Mesendoderm (in vitro differentiated cells): ENCODE measurements at regions not wholly inside any gene's neighbourhood (a gene's known extent, or its start where the extent isn't known, plus 50 kb on each side); places are given as distances from the start of the nearest gene placed in this dataset.

Experiments used
- DNase-seq: peaks from one replicate; pipeline ENCODE4 v3.0.0; 2013
- H2AK5ac ChIP-seq: 2 replicates; pipeline ENCODE4 v1.6.1; 2013; ENCODE audit warnings: low read length, inconsistent platforms
- H2BK120ac ChIP-seq: 2 replicates; pipeline ENCODE4 v1.6.1; 2013; ENCODE audit warnings: low read depth, mild to moderate bottlenecking, low read length, moderate library complexity, mixed read lengths
- H2BK15ac ChIP-seq: replicated peaks from 2 replicates; pipeline ENCODE4 v1.6.1; 2013; ENCODE audit warnings: low read depth, mild to moderate bottlenecking, moderate library complexity
- H2BK5ac ChIP-seq: 2 replicates; pipeline ENCODE4 v1.6.1; 2013; ENCODE audit warnings: low read length, inconsistent platforms
- H3K18ac ChIP-seq: 2 replicates; pipeline ENCODE4 v1.6.1; 2013; ENCODE audit warnings: mild to moderate bottlenecking, low read length, mixed read lengths
- H3K23ac ChIP-seq: one replicate; pipeline ENCODE4 v1.6.1; 2013; ENCODE audit warnings: low read length
- H3K27ac ChIP-seq: 2 replicates; pipeline ENCODE4 v1.5.1; 2013; ENCODE audit warnings: low read depth, mild to moderate bottlenecking, inconsistent platforms, low read length, moderate library complexity
- H3K27me3 ChIP-seq: 2 replicates; pipeline ENCODE4 v1.6.1; 2013; ENCODE audit warnings: low read length, control low read depth, mild to moderate bottlenecking, inconsistent platforms; ENCODE audit not compliant: insufficient read depth, poor library complexity
- H3K36me3 ChIP-seq: 2 replicates; pipeline ENCODE4 v1.6.1; 2013; ENCODE audit warnings: low read length, inconsistent platforms; ENCODE audit not compliant: control insufficient read depth, insufficient read depth
- H3K4ac ChIP-seq: one replicate; pipeline ENCODE4 v1.6.1; 2013; ENCODE audit warnings: low read depth, mild to moderate bottlenecking, low read length, moderate library complexity
- H3K4me1 ChIP-seq: 2 replicates; pipeline ENCODE4 v1.6.1; 2013; ENCODE audit warnings: low read depth, low read length, inconsistent platforms; ENCODE audit not compliant: control insufficient read depth
- H3K4me2 ChIP-seq: 2 replicates; pipeline ENCODE4 v1.6.1; 2013; ENCODE audit warnings: low read length
- H3K4me3 ChIP-seq: 2 replicates; pipeline ENCODE4 v1.5.1; 2013; ENCODE audit warnings: mild to moderate bottlenecking, low read length
- H3K56ac ChIP-seq: one replicate; pipeline ENCODE4 v1.6.1; 2013; ENCODE audit warnings: low read length
- H3K79me1 ChIP-seq: 2 replicates; pipeline ENCODE4 v1.6.1; 2013; ENCODE audit warnings: low read length, inconsistent platforms
- H3K79me2 ChIP-seq: 2 replicates; pipeline ENCODE4 v1.6.1; 2013; ENCODE audit warnings: mild to moderate bottlenecking, low read length; ENCODE audit not compliant: control insufficient read depth, insufficient read depth
- H3K9ac ChIP-seq: 2 replicates; pipeline ENCODE4 v1.6.1; 2013; ENCODE audit warnings: low read length, inconsistent platforms
- H4K5ac ChIP-seq: one replicate; pipeline ENCODE4 v1.6.1; 2013; ENCODE audit warnings: low read length
- H4K8ac ChIP-seq: one replicate; pipeline ENCODE4 v1.6.1; 2013; ENCODE audit warnings: low read depth, mild to moderate bottlenecking, control low read depth, low read length, moderate library complexity
- WGBS: extraction: QIAGEN DNeasy Blood & Tissue Kit; methylation state at CpG from one replicate; pipeline ENCODE4 v1.1.7; 2013; ENCODE audit warnings: low lambda C conversion rate, missing lambda C conversion rate; ENCODE audit not compliant: insufficient coverage; ENCODE audit errors: extremely low coverage; 5-methylcytosine and 5-hydroxymethylcytosine counted together

GRCh38 chr4:35189988-35190613 lies 1054.2 kb downstream of the ARAP2 start:
- no peak overlapping the region for H2BK5ac ChIP-seq
- DNase-seq: no peak
- H3K18ac ChIP-seq: no peak overlapping the region
- H3K27ac ChIP-seq: no peak overlapping the region
- no peak overlapping the region for H3K4ac ChIP-seq
- H2AK5ac ChIP-seq: no peak overlapping the region
- no peak overlapping the region for H3K23ac ChIP-seq
- no peaks in the 10 kb centered on the region for H3K27me3 ChIP-seq
- no peak overlapping the region for H3K4me3 ChIP-seq
- no CpG with 5 or more reads among the region's 3 CpGs for WGBS
- no peak overlapping the region for H2BK120ac ChIP-seq
- no peak overlapping the region for H4K8ac ChIP-seq
- H3K9ac ChIP-seq: no peak overlapping the region
- H3K79me1 ChIP-seq: no peaks in the 10 kb centered on the region
- no peak overlapping the region for H4K5ac ChIP-seq
- no peaks in the 10 kb centered on the region for H3K36me3 ChIP-seq
- H3K56ac ChIP-seq: no peak overlapping the region
- H3K79me2 ChIP-seq: no peaks in the 10 kb centered on the region
- no peak overlapping the region for H2BK15ac ChIP-seq
- H3K4me1 ChIP-seq: no peaks in the 10 kb centered on the region
- no peak overlapping the region for H3K4me2 ChIP-seq

- no peaks in the 10 kb centered on the region for H3K36me3 ChIP-seq
Observed at GRCh38 chr4:35201403-35201802, 1042.9 kb downstream of the ARAP2 start.

GRCh38 chr4:35216636-35217035 lies 1027.7 kb downstream of the ARAP2 start:
- Histone ChIP-seq H3K27ac (no peak overlapping the region), H2AK5ac (no peak overlapping the region), H3K79me1 (no peaks in the 10 kb centered on the region), H2BK15ac (no peak overlapping the region), H3K23ac (no peak overlapping the region), H3K18ac (no peak overlapping the region), H3K36me3 (no peaks in the 10 kb centered on the region), H3K4ac (no peak overlapping the region), H3K4me1 (no peaks in the 10 kb centered on the region), H4K5ac (no peak overlapping the region), H2BK5ac (no peak overlapping the region), H3K56ac (no peak overlapping the region), H3K9ac (no peak overlapping the region), H3K79me2 (no peaks in the 10 kb centered on the region), H2BK120ac (no peak overlapping the region), H3K4me3 (no peak overlapping the region), H3K4me2 (no peak overlapping the region), H4K8ac (no peak overlapping the region), H3K27me3 (no peaks in the 10 kb centered on the region)
- WGBS: no CpG with 5 or more reads among the region's 4 CpGs
- no peak for DNase-seq

More at GRCh38 chr4:35201403-35201802, 1042.9 kb downstream of the ARAP2 start:
- Histone ChIP-seq H3K4me1 (no peaks in the 10 kb centered on the region), H3K79me2 (no peaks in the 10 kb centered on the region), H2BK5ac (no peak overlapping the region), H3K4ac (no peak overlapping the region), H3K79me1 (no peaks in the 10 kb centered on the region), H3K27me3 (no peaks in the 10 kb centered on the region), H3K27ac (no peak overlapping the region), H3K18ac (no peak overlapping the region), H2BK15ac (no peak overlapping the region), H3K23ac (no peak overlapping the region), H3K4me3 (no peak overlapping the region), H3K4me2 (no peak overlapping the region), H3K56ac (no peak overlapping the region), H4K5ac (no peak overlapping the region), H3K9ac (no peak overlapping the region), H2BK120ac (no peak overlapping the region), H4K8ac (no peak overlapping the region), H2AK5ac (no peak overlapping the region)
- WGBS: no CpG with 5 or more reads among the region's 2 CpGs
- DNase-seq: no peak

- Histone ChIP-seq H2BK5ac (no peak overlapping the region), H3K18ac (no peak overlapping the region), H3K27ac (no peak overlapping the region), H4K5ac (no peak overlapping the region), H3K27me3 (no peaks in the 10 kb centered on the region), H2BK120ac (no peak overlapping the region), H3K23ac (no peak overlapping the region), H2BK15ac (no peak overlapping the region), H3K9ac (no peak overlapping the region), H3K4me2 (no peak overlapping the region), H3K56ac (no peak overlapping the region), H4K8ac (no peak overlapping the region), H2AK5ac (no peak overlapping the region), H3K79me1 (no peaks in the 10 kb centered on the region), H3K4me1 (no peaks in the 10 kb centered on the region), H3K4ac (no peak overlapping the region), H3K79me2 (no peaks in the 10 kb centered on the region), H3K36me3 (no peaks in the 10 kb centered on the region), H3K4me3 (no peak overlapping the region)
- DNase-seq: no peak
- no CpG with 5 or more reads among the region's 1 CpG for WGBS
Observed at GRCh38 chr4:35217331-35217730, 1027.0 kb downstream of the ARAP2 start.

GRCh38 chr4:35228313-35228712 lies 1016.0 kb downstream of the ARAP2 start:
- peak; percentile 12 for DNase-seq
- no CpG with 5 or more reads among the region's 1 CpG for WGBS
- Histone ChIP-seq H3K4me2 (no peak overlapping the region), H3K56ac (no peak overlapping the region), H3K4me3 (no peak overlapping the region), H4K8ac (no peak overlapping the region), H3K36me3 (no peaks in the 10 kb centered on the region), H3K4ac (no peak overlapping the region), H3K4me1 (no peaks in the 10 kb centered on the region), H4K5ac (no peak overlapping the region), H3K27me3 (no peaks in the 10 kb centered on the region), H2BK5ac (no peak overlapping the region), H3K79me1 (no peaks in the 10 kb centered on the region), H2BK120ac (no peak overlapping the region), H3K79me2 (no peaks in the 10 kb centered on the region), H3K23ac (no peak overlapping the region), H3K27ac (no peak overlapping the region), H2AK5ac (no peak overlapping the region), H2BK15ac (no peak overlapping the region), H3K18ac (no peak overlapping the region), H3K9ac (no peak overlapping the region)

GRCh38 chr4:35229021-35229420 lies 1015.3 kb downstream of the ARAP2 start:
- H3K4me1 ChIP-seq: no peaks in the 10 kb centered on the region
- no peak overlapping the region for H3K18ac ChIP-seq
- no peak overlapping the region for H3K4me2 ChIP-seq
- H3K27ac ChIP-seq: no peak overlapping the region
- H3K27me3 ChIP-seq: no peaks in the 10 kb centered on the region
- H3K9ac ChIP-seq: no peak overlapping the region
- H2AK5ac ChIP-seq: no peak overlapping the region
- no peaks in the 10 kb centered on the region for H3K79me2 ChIP-seq
- H3K56ac ChIP-seq: no peak overlapping the region
- no peak overlapping the region for H4K5ac ChIP-seq
- no peak overlapping the region for H4K8ac ChIP-seq
- no peaks in the 10 kb centered on the region for H3K79me1 ChIP-seq
- no peak overlapping the region for H3K23ac ChIP-seq
- no peak for DNase-seq
- no peak overlapping the region for H3K4me3 ChIP-seq
- H3K4ac ChIP-seq: no peak overlapping the region
- no peak overlapping the region for H2BK15ac ChIP-seq
- no peaks in the 10 kb centered on the region for H3K36me3 ChIP-seq
- no CpG with 5 or more reads among the region's 2 CpGs for WGBS
- no peak overlapping the region for H2BK120ac ChIP-seq
- no peak overlapping the region for H2BK5ac ChIP-seq
